Lower lobe of right lung (tissue), 2 donors: ENCODE measurements at regions not wholly inside any gene's neighbourhood (a gene's known extent, or its start where the extent isn't known, plus 50 kb on each side); places are given as distances from the start of the nearest gene placed in this dataset.

ENCODE experiments used
- ATAC-seq, 2 donors: fragments of 200-7000 bp; cut with Tn5 transposase; one replicate each; pipeline ENCODE4 v1.9.1; 2020 to 2022; ENCODE audit warnings: mild to moderate bottlenecking in 2 of 2, moderate library complexity in 2 of 2
- DNase-seq: peaks from one replicate; pipeline ENCODE4 v3.0.0-alpha.2; 2020
- H3K27ac ChIP-seq: fragments of 200-600 bp; one replicate; pipeline ENCODE4 v1.8.0; 2022
- H3K27me3 ChIP-seq: fragments of 200-600 bp; one replicate; pipeline ENCODE4 v1.8.0; 2022; ENCODE audit warnings: low read depth
- H3K36me3 ChIP-seq: fragments of 200-600 bp; one replicate; pipeline ENCODE4 v1.8.0; 2022; ENCODE audit warnings: mild to moderate bottlenecking
- H3K4me1 ChIP-seq: fragments of 200-600 bp; one replicate; pipeline ENCODE4 v1.8.0; 2022
- H3K4me3 ChIP-seq: fragments of 200-600 bp; one replicate; pipeline ENCODE4 v1.8.0; 2022; ENCODE audit warnings: mild to moderate bottlenecking
- H3K9me3 ChIP-seq: fragments of 200-600 bp; one replicate; pipeline ENCODE4 v1.8.0; 2022
- CTCF ChIP-seq: fragments of 200-600 bp; IDR thresholded peaks from one replicate; pipeline ENCODE4 v1.8.0; 2022; ENCODE audit warnings: antibody characterized with exemption, mild to moderate bottlenecking
- intact Hi-C: fragments of 100-400 bp; cut with DNase I; formaldehyde crosslinking; loops from one replicate; pipeline ENCODE4 v1.11.0; 2022
- donor health status: DM: no; HTN: yes; CAD: no; lungs with severe emphysema.

DNA sequence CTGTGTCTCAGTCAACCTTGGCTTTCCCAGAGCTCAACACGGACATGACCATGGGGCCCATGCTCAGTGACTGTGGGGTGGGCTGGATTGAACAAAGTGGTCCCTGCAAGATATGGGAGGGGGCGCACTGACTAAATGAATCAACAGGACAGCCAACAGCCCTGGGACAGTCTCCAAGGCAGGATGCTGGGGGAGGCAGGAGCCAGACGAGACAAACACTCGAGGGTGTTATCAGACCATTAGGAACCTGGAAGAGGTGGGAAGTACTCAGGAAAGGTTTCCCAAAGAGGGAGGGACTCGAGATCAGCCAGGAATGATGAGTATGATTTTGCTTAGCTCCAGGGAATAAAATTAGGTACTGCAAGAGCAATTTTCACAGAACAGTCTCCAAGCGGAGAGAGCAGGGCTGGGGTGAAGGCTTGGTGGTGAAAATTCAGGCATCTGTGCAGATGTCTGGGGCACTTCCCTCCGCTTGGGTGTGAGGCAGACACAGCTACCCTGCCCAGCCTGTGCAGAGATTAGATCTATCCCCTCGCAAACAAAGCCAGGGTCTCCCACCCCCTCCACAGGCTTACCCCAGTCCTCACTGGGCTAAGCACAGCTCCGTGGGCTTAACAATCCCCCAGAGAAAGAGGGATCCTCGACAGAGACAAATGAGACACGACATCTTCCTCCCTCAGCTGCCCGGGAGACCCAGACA lies 261.1 kb upstream of the ZMIZ1 start:
- DNase-seq (no peak), ATAC-seq (no peak)
- intact Hi-C loops = no loop called here
- no peak overlapping the region for H3K4me3 ChIP-seq
- TF ChIP-seq CTCF = no peak
- peaks cover 30% of the 10 kb centered on the region for H3K4me1 ChIP-seq
- no peaks in the 10 kb centered on the region for H3K9me3 ChIP-seq
- H3K27ac ChIP-seq = no peak overlapping the region
- no peaks in the 10 kb centered on the region for H3K27me3 ChIP-seq
- H3K36me3 ChIP-seq = no peaks in the 10 kb centered on the region

- TF ChIP-seq CTCF = no peak
- DNase-seq = no peak
- ATAC-seq = no peak
- Histone ChIP-seq H3K4me3 (no peak overlapping the region), H3K9me3 (no peaks in the 10 kb centered on the region), H3K36me3 (no peaks in the 10 kb centered on the region), H3K27ac (no peak overlapping the region), H3K27me3 (no peaks in the 10 kb centered on the region), H3K4me1 (peaks cover 24% of the 10 kb centered on the region)
- intact Hi-C loops = no loop called here
These were observed 260.5 kb upstream of the ZMIZ1 start for GRCh38 chr10:78808286-78808685.

- no peaks in the 10 kb centered on the region for H3K9me3 ChIP-seq
These were observed 259.9 kb upstream of the ZMIZ1 start for GRCh38 chr10:78808736-78809367.

GRCh38 chr10:78811174-78811573 lies 257.6 kb upstream of the ZMIZ1 start:
- ATAC-seq (no peak), DNase-seq (no peak)
- H3K9me3 ChIP-seq = no peaks in the 10 kb centered on the region
- no peak overlapping the region for H3K4me3 ChIP-seq
- intact Hi-C loops = no loop called here
- no peaks in the 10 kb centered on the region for H3K36me3 ChIP-seq
- no peak overlapping the region for H3K27ac ChIP-seq
- H3K4me1 ChIP-seq = peaks cover 14% of the 10 kb centered on the region
- H3K27me3 ChIP-seq = no peaks in the 10 kb centered on the region
- no peak for TF ChIP-seq CTCF

More at GRCh38 chr10:78808736-78809367, 259.9 kb upstream of the ZMIZ1 start:
- TF ChIP-seq CTCF = no peak
- intact Hi-C loops = no loop called here
- no peak overlapping the region for H3K4me3 ChIP-seq
- H3K27me3 ChIP-seq = no peaks in the 10 kb centered on the region
- H3K36me3 ChIP-seq = no peaks in the 10 kb centered on the region
- H3K4me1 ChIP-seq = peaks cover 28% of the 10 kb centered on the region
- DNase-seq (no peak), ATAC-seq (no peak)
- H3K27ac ChIP-seq = no peak overlapping the region

DNA sequence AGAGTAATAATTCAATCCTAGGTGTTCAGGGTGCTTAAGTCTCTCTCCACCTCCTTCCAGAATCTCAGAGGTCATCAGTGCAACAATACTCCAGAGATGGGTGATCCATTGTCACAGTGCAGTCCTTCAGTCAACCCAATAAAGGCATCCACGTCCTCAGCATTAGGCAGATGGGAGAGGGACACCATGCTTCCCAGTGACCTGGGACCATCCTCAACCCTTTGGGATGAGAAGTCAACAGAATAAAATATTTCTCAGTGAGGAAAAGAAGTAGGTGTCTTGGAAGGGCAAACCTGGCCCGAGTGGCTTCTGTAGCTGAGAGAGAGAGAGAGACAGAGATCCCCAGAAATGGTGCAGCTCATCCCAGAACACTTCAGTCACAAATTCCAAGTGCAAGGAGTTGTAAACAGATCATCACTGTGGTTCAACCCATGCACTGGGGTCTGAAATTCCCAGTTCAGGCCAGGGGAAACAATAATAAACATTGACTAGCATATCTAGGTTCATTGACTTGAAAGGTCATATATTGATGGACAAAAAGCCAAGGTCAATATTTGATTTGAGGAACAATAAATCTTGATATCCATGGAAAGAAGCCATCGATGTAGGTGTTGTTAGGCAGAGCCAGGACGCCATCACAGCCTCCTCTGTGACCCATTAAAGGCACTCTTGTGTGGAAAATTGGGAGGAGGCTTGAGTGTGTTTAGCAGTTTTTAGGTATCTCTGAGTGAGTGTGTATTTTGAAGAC lies 256.0 kb upstream of the ZMIZ1 start:
- Histone ChIP-seq H3K36me3 (no peaks in the 10 kb centered on the region), H3K9me3 (no peaks in the 10 kb centered on the region), H3K4me3 (no peak overlapping the region), H3K4me1 (peaks cover 11% of the 10 kb centered on the region), H3K27ac (no peak overlapping the region), H3K27me3 (no peaks in the 10 kb centered on the region)
- intact Hi-C loops = no loop called here
- DNase-seq = no peak
- no peak for ATAC-seq
- no peak for TF ChIP-seq CTCF
